ENCODE measurements at regions not wholly inside any gene's neighbourhood (a gene's known extent, or its start where the extent isn't known, plus 50 kb on each side); places are given as distances from the start of the nearest gene placed in this dataset.

- no peak for DNase-seq (ENCODE audit: low spot score)
Measured at GRCh38 chr15:96266456-96266855, 64.0 kb upstream of the NR2F2 start.

GRCh38 chr15:96267463-96267862 is 63.0 kb upstream of the NR2F2 start:
- DNase-seq (ENCODE audit: low spot score) = no peak

- DNase-seq (ENCODE audit: low spot score) = no peak
Measured at GRCh38 chr15:96268442-96269204, 61.9 kb upstream of the NR2F2 start.

GRCh38 chr15:96270581-96271172 is 59.8 kb upstream of the NR2F2 start:
- no peak for DNase-seq (ENCODE audit: low spot score)

- no peak for DNase-seq (ENCODE audit: low spot score)
Measured at GRCh38 chr15:96272427-96272826, 58.1 kb upstream of the NR2F2 start.

GRCh38 chr15:96273317-96274086 is 57.0 kb upstream of the NR2F2 start:
- DNase-seq (ENCODE audit: low spot score) = no peak

- no peak for DNase-seq (ENCODE audit: low spot score)
Measured at GRCh38 chr15:96274087-96274440, 56.4 kb upstream of the NR2F2 start.

- no peak for DNase-seq (ENCODE audit: low spot score)
Measured at GRCh38 chr15:96274698-96275097, 55.8 kb upstream of the NR2F2 start.

- no peak for DNase-seq (ENCODE audit: low spot score)
Measured at GRCh38 chr15:96276438-96277210, 53.9 kb upstream of the NR2F2 start.

Measured in globus pallidus (tissue), 1 donor.